ENCODE measurements at regions not wholly inside any gene's neighbourhood (a gene's known extent, or its start where the extent isn't known, plus 50 kb on each side); places are given as distances from the start of the nearest gene placed in this dataset.

DNA sequence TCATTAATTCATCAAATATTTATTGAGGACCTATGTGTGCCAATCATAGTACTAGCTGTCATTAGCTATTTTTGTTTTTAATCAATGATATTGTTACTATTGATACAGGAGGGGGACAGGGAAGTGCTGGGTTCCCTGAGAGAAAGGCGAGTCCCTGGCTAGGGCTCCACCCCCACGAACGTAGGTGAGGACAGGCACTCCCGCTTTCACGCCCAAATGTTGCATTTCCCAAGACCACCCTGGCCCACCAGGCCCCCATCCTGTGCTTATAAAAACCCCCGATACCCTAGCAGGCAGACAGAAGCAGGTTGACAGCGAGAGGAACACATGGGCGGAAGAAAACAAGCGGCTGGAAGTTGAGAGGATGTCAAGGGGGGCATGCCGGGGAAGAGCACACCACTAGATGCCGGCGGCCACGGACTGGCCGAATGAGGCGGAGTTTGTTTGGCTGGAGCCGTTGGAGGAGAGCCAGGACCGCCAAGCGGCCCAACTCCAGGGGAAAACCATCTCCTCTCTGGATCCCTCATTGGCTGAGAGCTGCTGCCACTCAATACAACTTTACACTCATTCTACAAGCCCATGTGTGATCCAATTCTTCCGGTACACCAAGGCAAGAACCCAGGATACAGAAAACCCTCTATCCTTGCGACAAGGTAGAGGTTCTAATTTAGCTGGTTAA, 798.7 kb upstream of the SEMA6D start:
- no peak for TF ChIP-seq GATA2 (IDR thresholded peaks at IDR 0.05; ENCODE audit: low read depth, low read length)
- no peak for TF ChIP-seq GATA3 (IDR thresholded peaks at IDR 0.05; ENCODE audit: low read depth, low read length)
